AML-193 (cell line): ENCODE measurements at regions not wholly inside any gene's neighbourhood (a gene's known extent, or its start where the extent isn't known, plus 50 kb on each side); places are given as distances from the start of the nearest gene placed in this dataset.

Experiments
- DNase-seq, 2 experiments: peaks; one replicate each; lab custom pipeline; 2025; lab: John Stamatoyannopoulos, UW

DNA sequence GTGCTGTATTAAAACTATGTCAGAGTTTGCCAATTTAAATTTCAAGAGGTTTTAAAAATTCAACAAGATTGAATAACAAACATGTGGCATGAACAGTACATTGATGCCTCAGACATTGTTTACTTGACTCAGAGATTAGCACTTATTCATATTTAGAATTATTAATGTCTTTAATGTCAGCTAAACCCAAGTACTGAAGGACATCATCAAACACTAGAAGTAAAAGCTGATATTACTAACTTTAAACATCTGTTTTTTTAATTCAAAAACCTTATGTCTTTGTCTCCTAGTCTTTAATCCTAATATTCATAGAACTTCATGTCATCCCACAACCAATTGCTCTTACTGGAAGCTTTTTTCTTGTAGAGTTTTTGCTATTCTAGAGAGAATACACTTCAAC is 406.2 kb upstream of the PCDH7 start:
- DNase-seq, result no peak

DNA sequence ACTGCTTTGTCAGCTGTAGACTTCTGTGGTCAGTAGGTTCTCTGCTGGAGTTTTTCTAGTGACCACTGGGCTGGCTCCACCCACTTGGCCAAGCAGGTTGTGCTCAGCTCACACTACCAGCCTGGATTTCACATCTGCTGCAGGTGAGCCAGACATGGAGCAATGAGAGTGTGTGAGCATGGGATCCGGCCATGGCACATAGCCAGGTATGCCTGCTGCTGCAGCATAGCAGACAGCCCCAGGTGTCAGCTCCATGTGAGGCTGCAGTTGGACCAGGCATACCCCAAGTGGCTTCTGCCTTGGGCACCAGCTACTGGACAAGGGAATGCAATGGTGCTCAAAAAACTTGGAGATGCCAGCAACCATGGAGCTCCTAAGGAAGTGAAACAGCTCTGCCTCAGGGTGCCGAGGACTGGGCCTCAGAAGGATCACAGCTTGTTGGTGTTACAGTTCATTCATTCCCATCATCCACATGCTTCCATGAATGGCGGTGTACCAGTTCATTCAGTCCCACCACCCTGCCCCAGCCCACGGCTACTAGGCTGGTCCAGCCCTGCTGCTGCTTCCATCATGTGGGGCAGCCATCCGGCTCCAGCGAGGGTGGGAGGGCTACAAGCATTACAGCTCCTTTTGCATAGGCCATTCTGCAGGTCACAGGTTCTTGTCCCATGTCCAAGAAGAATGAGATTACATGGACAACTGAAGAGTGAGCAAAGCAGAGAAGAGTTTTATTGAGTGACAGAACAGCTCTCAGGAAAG is 389.1 kb upstream of the PCDH7 start:
- DNase-seq, result no peak

DNA sequence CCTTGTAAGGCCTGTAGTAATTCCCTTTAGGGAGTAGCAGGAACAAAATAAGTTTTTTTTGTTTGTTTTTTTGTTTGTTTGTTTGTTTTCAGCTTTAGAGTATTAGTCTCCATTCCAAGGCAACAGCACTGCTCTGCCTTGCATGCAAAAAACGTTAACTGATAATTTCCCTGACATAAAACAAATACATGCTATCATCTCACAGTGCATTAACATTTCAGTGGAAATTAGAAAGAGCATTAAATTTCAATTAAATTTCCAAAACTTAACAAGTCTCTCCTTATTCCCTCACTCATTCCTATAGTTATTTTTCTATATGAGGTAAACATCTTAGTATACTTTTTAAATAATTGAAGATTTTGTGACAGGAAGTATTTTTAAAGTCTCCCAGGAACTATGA is 378.4 kb upstream of the PCDH7 start:
- no peak for DNase-seq

DNA sequence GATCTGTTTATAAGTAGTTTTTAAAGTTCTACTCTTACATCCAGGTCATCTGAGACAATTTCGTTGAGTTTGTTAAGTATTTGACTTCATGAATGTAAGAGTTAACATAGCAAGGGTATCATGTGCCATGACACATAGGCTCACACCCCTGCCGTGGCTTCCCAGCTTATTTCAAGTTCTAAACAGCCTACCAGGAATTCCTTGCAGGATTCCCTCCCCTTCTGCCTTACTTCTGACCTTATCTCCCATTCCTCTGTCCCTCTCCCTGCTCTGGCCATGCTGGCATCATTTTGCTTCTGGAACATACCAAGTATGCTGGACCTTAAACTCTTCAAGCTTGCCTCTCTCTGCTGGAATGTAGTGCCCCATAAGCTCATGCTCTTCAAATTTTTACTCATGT is 369.9 kb upstream of the PCDH7 start:
- DNase-seq, result no peak

DNA sequence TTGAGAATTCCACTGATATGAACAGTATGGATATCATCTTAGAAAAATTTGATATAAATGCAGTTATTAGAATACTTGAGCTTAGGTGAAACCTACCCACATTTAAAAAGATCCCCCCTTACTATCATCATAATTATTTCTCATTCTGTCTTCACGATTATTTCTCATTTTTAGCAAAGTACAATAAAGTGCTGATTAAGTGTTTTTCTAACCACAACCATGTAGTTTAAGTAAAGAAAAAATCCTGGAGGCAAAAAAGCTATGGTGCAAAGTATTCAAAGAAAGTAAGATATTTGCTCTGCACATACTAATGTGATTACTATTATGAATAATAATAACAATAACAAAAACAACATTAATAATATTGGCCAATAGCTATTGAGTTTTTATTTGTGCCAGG is 365.6 kb upstream of the PCDH7 start:
- DNase-seq, result no peak

DNA sequence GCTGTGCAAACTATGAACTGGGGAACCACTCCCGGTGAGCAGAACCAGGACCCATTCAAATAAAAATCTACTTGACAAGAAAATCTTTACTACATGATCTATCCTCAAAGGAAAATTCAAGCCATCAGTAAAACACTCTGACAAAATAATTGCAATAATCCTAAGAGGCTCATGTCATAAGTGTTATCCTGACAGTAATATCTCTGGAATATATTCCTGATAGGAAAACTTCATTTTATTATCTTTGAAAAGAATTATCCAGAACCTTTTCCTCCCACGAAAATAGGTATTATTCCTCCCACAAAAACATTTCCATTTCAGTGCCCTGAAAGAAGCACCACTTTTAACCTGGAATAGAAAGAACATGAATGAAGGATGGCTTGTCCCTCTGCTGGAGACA is 357.7 kb upstream of the PCDH7 start:
- no peak for DNase-seq

DNA sequence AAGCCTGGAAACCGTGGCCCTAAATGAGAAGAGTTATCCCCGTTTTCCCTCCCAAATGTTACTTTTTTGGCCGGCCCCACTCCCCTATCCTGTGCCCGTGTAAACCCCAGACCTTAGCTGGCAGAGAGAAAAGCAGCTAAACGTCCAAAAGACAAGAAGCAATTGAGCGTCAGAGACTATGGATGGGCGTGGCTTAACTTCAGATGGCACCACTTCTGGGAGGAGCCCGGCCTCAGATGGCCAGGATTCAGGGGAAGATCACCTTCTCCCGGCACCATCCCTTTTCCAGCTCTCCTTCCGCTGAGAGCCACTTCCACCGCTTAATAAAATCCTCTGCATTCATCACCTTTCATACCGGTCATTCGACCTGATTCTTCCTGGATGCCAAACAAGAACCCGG is 350.1 kb upstream of the PCDH7 start:
- DNase-seq, result no peak

DNA sequence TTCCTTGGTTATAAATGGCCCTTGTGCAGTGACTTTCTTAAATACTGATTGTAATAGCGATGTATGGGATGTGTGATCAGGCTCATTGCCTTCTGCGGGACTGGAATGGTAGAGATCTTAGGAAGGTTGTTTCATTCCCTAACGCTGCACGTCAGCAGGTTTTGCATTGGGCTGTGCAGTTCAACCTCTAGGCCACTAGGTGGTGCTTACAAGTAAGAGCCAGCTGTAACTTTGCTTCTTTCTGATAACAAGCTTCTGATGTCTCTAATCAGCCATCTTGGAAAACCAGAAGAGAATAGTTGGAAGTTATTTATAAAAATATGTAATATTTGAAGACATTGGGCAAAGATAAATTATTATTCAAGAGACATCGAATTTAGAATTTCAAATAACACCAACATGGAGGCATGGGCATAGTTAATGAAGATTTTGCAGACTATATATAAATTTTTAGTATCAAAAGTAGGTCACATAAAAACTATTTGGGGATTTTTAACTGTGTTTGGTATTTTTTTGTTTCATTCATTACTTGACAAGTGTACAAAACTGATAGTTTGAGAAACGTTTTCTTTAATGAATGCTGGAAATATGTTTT is 339.7 kb upstream of the PCDH7 start:
- DNase-seq, result peak; percentile 30 to 42

DNA sequence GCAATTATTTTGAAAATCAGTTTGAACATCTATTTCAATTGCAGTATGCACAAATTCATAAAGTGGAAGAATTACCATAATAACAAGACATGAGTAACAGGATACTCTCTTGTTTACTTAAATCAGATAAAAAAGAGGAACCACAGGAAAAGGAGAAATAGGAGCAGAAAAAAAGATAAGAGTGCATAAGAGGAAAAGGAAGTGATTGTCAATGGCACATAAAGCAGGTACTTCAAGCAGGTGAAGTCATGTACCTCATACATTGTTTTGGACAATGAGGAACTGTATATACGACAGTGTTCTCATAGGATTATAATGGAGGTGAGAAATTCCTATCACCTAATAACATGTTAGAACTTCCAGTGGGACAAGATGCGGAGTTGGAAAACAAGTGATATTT is 334.5 kb upstream of the PCDH7 start:
- no peak for DNase-seq

DNA sequence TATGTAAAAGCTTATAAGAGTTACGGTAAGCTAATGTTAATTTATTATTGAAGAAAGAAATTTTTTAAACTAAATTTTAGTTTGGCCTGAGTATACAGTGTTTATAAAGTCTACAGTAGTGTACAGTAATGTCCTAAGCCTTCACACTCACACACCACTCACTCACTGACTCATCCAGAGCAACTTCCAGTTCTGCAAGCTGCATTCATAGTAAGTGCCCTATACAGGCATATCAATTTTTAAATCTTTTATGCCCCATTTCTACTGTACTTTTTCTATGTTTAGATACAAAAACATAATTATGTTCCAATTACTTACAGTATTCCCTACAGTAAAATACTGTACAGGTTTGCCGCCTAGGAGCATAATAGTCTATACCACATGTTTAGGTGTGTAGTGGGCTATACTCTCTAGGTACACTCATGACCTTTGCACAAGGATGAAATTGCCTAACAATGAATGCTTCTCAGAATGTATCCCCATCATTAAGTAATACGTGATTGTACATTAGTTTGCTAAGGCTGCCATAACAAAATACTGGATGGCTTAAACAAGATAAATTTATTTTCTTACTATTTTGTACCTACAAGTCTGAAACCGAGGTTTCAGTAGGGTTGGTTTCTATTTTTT is 333.8 kb upstream of the PCDH7 start:
- DNase-seq, result no peak

DNA sequence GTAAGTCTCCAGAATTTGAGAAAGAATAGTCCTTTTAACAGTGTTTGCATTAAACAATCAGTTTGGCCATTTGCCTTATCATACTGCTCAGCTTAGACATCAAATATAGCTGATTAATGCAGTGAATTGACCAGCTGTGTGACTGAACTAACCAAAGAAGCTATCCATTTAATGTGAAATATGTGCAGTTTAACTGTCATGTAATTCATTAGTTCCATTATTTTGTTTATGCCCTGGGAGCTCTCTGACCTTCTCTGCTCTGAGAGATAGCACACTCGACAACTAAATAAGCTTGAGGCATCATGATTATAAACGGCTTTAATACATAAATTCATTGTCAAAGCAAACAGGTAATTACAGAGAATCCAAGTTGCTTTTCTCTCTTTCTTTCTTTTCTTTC is 324.3 kb upstream of the PCDH7 start:
- no peak for DNase-seq

DNA sequence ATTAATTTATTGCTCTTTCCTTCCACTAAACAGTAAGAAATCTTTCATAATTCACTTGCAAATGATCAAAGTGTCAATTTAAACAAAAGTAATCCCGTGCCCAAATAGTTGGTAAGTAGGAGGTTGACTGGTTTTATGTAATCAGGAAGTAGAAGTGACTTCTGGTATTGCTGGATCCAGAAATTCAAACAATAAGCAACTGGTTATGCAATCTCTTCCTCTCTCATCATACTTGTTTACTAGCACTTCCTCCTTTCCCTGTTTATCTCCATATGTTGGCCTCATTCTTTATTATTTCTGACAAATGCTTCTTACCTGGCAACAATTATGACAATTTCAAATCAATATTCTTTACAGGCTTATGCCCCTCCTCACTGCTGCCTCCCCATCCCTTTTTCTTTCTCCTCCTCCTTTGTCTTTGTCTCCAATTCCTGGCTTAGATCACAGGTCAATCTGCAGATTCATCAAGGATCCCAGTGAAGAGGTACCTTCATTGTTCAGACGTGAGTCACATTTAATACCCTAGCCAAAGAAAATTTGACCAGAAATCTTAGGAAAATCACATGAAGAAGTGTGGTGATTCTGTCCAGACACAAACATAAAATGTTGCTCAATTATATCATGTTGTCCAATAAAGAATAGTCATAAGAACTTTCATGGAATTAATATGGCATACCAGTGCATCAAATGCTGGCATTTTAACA is 323.2 kb upstream of the PCDH7 start:
- DNase-seq, result peak in 1 of 2 experiments; percentile 4

DNA sequence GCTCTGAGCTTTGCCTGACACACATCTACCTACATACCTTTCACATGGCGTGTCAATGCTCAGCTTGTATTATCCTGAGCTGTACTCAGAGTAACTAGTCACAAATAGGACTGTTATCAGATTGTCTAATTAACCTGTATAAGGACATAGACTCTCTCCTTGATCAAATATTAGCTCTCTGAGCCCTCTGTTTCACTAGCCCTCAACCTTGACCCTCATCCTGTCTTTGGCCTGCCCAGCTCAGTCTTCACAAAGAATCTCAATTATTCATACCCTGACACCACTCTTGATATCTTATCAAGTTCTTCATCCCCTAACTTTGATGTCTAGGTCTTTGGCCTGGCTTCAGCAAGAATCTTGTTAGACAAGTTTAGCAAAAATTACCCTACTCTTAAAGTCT is 320.7 kb upstream of the PCDH7 start:
- no peak for DNase-seq

DNA sequence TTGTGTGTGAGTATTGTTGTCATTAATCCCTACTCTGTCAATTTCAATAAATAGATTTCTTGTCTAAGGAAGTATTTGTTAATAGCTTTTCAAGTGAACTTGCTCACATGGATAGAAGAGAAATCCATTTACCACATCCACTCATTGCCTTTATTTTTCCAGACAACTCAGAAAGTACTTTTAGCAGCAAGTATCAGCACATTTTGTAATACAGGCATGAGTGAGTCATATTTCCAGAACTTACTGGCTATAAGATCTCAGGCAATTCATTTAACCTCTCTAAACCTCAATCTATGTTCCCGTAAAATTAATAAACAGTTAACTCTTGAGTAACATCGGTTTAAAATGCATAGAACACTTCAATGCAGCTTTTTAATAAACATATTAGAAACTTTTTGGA is 317.9 kb upstream of the PCDH7 start:
- no peak for DNase-seq

DNA sequence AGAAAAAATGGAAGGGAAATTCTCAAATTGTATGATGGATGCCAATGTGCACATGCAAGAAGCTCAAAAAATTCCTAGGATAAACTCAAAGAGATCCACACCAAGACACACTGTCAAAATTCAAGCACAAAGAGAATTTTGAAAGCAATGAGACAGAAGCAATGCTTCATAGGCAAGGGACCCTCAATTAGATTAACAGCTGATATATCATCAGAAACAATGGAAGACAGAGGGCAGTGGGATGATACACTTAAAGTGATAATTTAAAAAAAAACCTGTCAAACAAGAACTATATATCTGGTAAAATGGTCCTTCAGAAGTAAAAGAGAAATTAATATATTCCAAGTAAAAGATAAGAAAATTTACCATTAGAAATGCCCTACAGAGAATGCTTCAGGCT is 306.3 kb upstream of the PCDH7 start:
- DNase-seq, result no peak

DNA sequence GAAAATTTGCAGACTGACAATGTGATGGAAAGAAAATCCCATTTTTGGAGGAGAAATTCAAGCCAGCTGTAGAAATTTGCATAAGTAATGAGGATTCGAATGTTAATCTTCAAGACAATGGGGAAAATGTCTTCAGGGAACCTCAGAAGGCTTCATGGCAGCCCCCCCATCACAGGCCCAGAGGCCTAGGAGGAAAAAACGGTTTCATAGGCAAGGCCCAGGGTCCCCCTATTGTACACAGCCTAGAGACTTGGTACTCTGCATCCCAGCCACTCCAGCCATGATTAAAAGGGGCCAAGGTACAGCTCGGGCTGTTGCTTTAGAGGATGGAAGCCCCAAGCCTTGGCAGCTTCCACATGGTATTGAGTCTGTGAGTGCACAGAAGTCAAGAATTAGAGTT is 303.6 kb upstream of the PCDH7 start:
- DNase-seq, result no peak

DNA sequence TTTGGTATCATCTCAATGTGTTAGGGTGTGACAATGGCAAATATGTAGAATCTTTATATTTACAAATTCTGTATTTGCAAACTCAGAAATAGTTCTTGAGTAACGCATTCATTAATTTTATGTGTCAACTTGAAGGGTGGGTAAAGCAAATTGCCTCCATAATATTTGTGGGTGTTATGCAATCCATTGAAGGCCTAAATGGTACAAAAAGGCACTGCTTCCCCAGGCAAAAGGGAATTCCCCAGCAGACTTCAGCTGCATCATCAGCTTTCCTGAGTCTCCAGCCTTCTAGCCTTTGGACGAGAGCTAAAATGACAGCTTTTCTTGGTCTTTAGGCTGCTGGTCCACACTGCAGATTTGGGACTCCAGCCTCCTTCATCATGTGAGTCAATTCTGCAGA is 292.2 kb upstream of the PCDH7 start:
- DNase-seq, result no peak

DNA sequence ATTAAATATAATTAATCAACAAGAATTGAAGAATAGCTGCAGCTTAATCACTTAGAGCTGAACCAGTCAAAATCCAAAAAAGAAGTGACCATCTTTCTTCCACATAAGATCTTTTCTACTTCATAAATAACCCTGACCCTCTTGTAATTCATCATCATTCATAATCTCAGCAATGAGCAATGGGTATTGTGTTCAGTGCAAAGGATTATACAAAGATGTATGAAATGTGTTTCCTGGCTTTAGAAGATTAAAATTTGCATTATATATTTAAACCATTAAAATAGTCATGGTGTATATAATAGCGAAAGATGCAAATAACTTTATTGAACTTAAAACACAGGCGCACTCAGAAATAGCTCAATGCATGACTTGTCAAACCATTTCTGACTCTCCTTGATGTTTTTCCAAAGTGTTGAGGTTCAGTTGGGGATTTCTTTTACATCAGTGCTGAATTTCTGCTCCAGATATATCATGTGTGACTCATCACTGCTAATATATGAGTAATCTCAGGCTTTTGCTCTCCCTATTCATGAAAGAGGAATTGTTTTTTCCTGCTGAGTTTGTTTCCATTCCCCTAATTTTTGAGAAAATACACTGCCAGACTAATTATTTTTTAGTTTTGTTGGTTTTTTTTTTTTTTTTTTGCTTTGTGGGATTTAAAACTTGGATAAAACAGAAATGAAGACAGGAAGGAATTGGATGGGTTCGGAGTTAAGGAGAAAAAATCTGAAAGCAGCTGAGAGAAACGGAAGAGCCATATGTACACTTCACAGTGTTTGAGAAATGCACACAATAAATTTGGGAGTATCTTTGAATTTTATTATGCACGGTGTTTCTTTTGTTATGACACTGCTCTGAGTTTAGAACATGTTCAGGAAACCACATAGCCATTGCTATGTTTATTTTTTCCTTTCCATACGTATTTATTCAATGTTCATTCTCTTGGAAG is 290.1 kb upstream of the PCDH7 start:
- no peak for DNase-seq

DNA sequence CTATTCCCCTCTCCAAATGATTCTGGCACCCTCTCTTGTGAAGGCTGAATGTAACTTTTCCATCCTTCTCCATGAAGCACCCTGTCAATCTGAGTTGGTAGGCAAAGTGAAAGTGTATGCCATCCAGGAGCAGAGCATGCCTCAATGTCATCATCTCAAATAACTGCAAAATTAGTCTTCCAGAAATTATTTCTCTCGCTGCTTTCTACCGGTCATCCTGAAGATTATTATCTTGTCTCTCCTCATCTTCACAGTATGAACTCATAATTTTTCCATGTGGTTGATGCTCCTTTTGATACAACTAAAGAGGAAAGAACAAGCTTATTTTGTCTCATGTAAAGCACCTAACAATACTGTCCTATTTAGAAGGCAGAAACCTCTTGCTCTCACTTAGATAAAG is 285.5 kb upstream of the PCDH7 start:
- DNase-seq, result no peak

DNA sequence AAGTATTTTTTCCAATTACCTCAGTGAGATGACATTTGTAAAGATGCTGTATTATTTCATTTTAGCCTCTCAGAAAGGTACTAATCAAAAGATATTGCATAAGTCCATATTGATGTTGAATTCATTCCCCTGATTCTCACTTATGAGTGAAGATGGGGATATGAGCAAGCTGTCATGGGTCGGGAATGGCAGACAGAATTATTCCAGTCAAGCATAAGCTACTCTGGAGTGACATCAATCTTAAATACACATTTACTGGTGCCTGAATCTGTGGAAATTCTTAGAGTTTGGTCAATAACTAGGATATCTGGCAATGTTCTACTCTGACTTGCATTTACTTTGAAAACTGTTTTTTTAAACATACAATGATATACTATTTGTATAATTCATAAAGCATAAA is 283.8 kb upstream of the PCDH7 start:
- no peak for DNase-seq

DNA sequence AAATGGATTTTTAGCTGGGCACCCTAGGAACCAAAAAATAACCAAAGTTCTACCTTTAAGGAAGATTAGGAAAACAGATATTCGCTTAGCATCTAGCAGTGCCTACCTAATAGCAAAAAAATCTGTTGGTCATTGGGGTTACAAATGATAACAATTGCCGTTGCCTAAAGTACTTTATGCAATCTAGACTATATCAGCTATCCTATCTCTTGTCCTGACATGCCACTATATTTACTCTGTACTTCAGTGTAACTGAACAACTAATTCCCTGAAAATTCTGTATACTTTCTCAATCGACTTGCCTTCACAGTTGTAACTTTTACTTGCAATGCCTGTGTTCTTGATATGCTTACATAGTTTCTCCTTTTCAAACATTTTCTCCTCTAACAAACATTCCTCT is 282.9 kb upstream of the PCDH7 start:
- no peak for DNase-seq

DNA sequence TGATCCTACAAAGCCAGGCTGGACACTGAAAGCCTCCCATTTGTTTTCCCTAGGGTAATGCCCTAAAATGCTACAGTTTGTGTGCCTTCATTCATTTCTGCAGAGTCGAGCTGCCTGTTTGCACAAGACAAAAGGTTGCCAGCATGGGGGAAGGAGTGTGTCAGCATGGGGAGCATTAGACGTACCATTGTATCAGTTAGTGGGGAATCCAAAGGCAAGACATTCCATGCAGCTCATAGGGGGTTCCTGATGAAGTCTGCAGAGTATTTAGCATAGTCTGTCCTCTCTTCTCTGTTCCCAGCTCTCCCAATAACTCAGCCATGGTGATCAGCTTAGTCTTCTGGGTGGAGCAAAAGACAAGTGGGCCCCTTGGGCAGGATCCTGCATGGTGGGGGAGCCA is 276.9 kb upstream of the PCDH7 start:
- no peak for DNase-seq
